GM23338 (cell line): ENCODE measurements at regions not wholly inside any gene's neighbourhood (a gene's known extent, or its start where the extent isn't known, plus 50 kb on each side); places are given as distances from the start of the nearest gene placed in this dataset.

Experiments
- ATAC-seq: fragments of 200-7000 bp; cut with Tn5 transposase; 3 replicates; pipeline ENCODE4 v1.9.1; 2020
- DNase-seq: peaks from one replicate; pipeline ENCODE4 v3.0.0-alpha.2; 2015; ENCODE audit warnings: low spot score
- H2AFZ ChIP-seq: fragments of 200-600 bp; sonication (generic); 2 replicates; pipeline ENCODE4 v1.8.0; 2016; ENCODE audit warnings: antibody characterized with exemption, mild to moderate bottlenecking, moderate library complexity
- H3F3A ChIP-seq: fragments of 200-600 bp; sonication (generic); replicated peaks from 2 replicates; pipeline ENCODE4 v1.8.0; 2017; ENCODE audit warnings: antibody characterized with exemption, mixed run types, low read depth
- H3K27ac ChIP-seq: fragments of 200-600 bp; sonication (generic); 2 replicates; pipeline ENCODE4 v1.6.1; 2016; ENCODE audit warnings: low read depth
- H3K27me3 ChIP-seq: fragments of 200-600 bp; sonication (generic); 2 replicates; pipeline ENCODE4 v1.8.0; 2016; ENCODE audit warnings: mild to moderate bottlenecking, mixed run types, moderate library complexity; ENCODE audit not compliant: insufficient read depth
- H3K36me3 ChIP-seq: fragments of 200-600 bp; sonication (generic); 2 replicates; pipeline ENCODE4 v1.8.0; 2016; ENCODE audit warnings: mild to moderate bottlenecking; ENCODE audit not compliant: insufficient read depth
- H3K4me1 ChIP-seq: fragments of 200-600 bp; sonication (generic); 2 replicates; pipeline ENCODE4 v1.8.0; 2016; ENCODE audit warnings: mild to moderate bottlenecking, moderate library complexity; ENCODE audit not compliant: insufficient read depth
- H3K4me2 ChIP-seq: fragments of 200-600 bp; sonication (generic); 2 replicates; pipeline ENCODE4 v1.7.1; 2017; ENCODE audit warnings: mixed run types
- H3K4me3 ChIP-seq: fragments of 200-600 bp; sonication (generic); 2 replicates; pipeline ENCODE4 v1.6.1; 2016; ENCODE audit warnings: mixed run types
- H3K79me2 ChIP-seq: fragments of 200-600 bp; sonication (generic); replicated peaks from 2 replicates; pipeline ENCODE4 v1.8.0; 2017; ENCODE audit warnings: mild to moderate bottlenecking; ENCODE audit not compliant: insufficient read depth
- H3K9me2 ChIP-seq: fragments of 200-600 bp; sonication (generic); 2 replicates; pipeline ENCODE4 v1.8.0; 2017; ENCODE audit not compliant: insufficient read depth
- H4K20me1 ChIP-seq: fragments of 200-600 bp; sonication (generic); replicated peaks from 2 replicates; pipeline ENCODE4 v1.8.0; 2017; ENCODE audit warnings: mild to moderate bottlenecking; ENCODE audit not compliant: insufficient read depth
- H3K27ac Mint-ChIP-seq: 2 replicates; pipeline ENCODE4 v1.8.0; 2020; ENCODE audit warnings: inconsistent platforms, mild to moderate bottlenecking, moderate library complexity, mixed read lengths
- H3K27me3 Mint-ChIP-seq: 3 replicates; pipeline ENCODE4 v1.8.0; 2022; ENCODE audit warnings: low read depth, mild to moderate bottlenecking, moderate library complexity, mixed read lengths, inconsistent platforms; ENCODE audit not compliant: insufficient read depth, poor library complexity
- H3K36me3 Mint-ChIP-seq: 3 replicates; pipeline ENCODE4 v1.8.0; 2021; ENCODE audit warnings: low read depth, mild to moderate bottlenecking, inconsistent platforms, moderate library complexity, mixed read lengths
- H3K4me1 Mint-ChIP-seq: 3 replicates; pipeline ENCODE4 v1.8.0; 2020; ENCODE audit warnings: mild to moderate bottlenecking, inconsistent platforms, mixed read lengths
- H3K4me3 Mint-ChIP-seq: 3 replicates; pipeline ENCODE4 v1.8.0; 2021; ENCODE audit warnings: moderate library complexity, mild to moderate bottlenecking, inconsistent platforms, mixed read lengths
- H3K9me3 Mint-ChIP-seq: 3 replicates; pipeline ENCODE4 v1.8.0; 2020; ENCODE audit warnings: moderate library complexity, mild to moderate bottlenecking, inconsistent platforms, mixed read lengths
- CREB1 ChIP-seq: fragments of 250-450 bp; sonication (Bioruptor Pico); IDR thresholded peaks from 2 replicates; pipeline ENCODE4 v1.5.0; 2020; ENCODE audit warnings: low read depth, mild to moderate bottlenecking, moderate library complexity
- CTCF ChIP-seq, 2 experiments: fragments of 200-600 bp in 1 of 2; sonication (generic) in 1 of 2; conservative IDR thresholded peaks; 2 replicates each; pipeline versions ENCODE4 v1.5.1 to v1.6.1; 2016 to 2017; ENCODE audit warnings: antibody characterized with exemption in 2 of 2, low read depth in 2 of 2, mild to moderate bottlenecking in 2 of 2, moderate library complexity in 1 of 2
- ETS1 ChIP-seq: IDR thresholded peaks from 2 replicates; pipeline ENCODE4 v1.6.1; 2016; ENCODE audit warnings: antibody characterized with exemption
- EZH2 ChIP-seq: fragments of 200-600 bp; sonication (generic); IDR thresholded peaks from one replicate; pipeline ENCODE4 v1.8.0; 2017; ENCODE audit warnings: antibody characterized with exemption, mild to moderate bottlenecking, low read depth; ENCODE audit not compliant: unreplicated experiment
- EZH2phosphoT487 ChIP-seq: fragments of 200-600 bp; sonication (generic); IDR thresholded peaks from one replicate; pipeline ENCODE4 v1.8.1; 2018; ENCODE audit warnings: antibody characterized with exemption; ENCODE audit not compliant: unreplicated experiment
- JUNB ChIP-seq: IDR thresholded peaks from one replicate; pipeline ENCODE4 v1.6.1; 2016; ENCODE audit warnings: antibody characterized with exemption; ENCODE audit not compliant: unreplicated experiment
- NANOG ChIP-seq: IDR thresholded peaks from 2 replicates; pipeline ENCODE4 v1.6.1; 2016; ENCODE audit warnings: antibody characterized with exemption, borderline replicate concordance
- POLR2AphosphoS5 ChIP-seq: IDR thresholded peaks from 2 replicates; pipeline ENCODE4 v1.6.1; 2016; ENCODE audit warnings: antibody characterized with exemption, low read depth
- REST ChIP-seq: IDR thresholded peaks from one replicate; pipeline ENCODE4 v1.6.1; 2018; ENCODE audit warnings: antibody characterized with exemption; ENCODE audit not compliant: unreplicated experiment
- STAT1 ChIP-seq: IDR thresholded peaks from one replicate; pipeline ENCODE4 v1.6.1; 2016; ENCODE audit warnings: antibody characterized with exemption; ENCODE audit not compliant: unreplicated experiment
- ZNF114 ChIP-seq: fragments of 250-450 bp; sonication (Bioruptor Pico); IDR thresholded peaks from 2 replicates; pipeline ENCODE4 v1.5.0; 2020; ENCODE audit warnings: mild to moderate bottlenecking, moderate library complexity
- ZNF331 ChIP-seq: fragments of 250-450 bp; sonication (Bioruptor Pico); IDR thresholded peaks from 2 replicates; pipeline ENCODE4 v1.5.0; 2020; ENCODE audit warnings: low read depth, mild to moderate bottlenecking, moderate library complexity
- ZNF462 ChIP-seq: fragments of 250-450 bp; sonication (Bioruptor Pico); IDR thresholded peaks from 2 replicates; pipeline ENCODE4 v1.5.0; 2020; ENCODE audit warnings: mild to moderate bottlenecking, moderate library complexity

GRCh38 chr11:16440136-16440535, 83.8 kb upstream of the SOX6 start:
- Histone ChIP-seq H3K79me2 (no peaks in the 10 kb centered on the region), H4K20me1 (no peaks in the 10 kb centered on the region), H3K4me2 (no peak overlapping the region), H3K4me3 (no peak overlapping the region), H3K4me1 (peaks cover 11% of the 10 kb centered on the region), H3F3A (no peaks in the 10 kb centered on the region), H3K27ac (no peak overlapping the region), H3K27me3 (no peaks in the 10 kb centered on the region), H2AFZ (no peak overlapping the region), H3K36me3 (no peaks in the 10 kb centered on the region), H3K9me2 (no peaks in the 10 kb centered on the region)
- DNase-seq (no peak), ATAC-seq (no peak)
- H3K36me3 Mint-ChIP-seq = no peaks in the 10 kb centered on the region
- H3K27me3 Mint-ChIP-seq = no peaks in the 10 kb centered on the region
- TF ChIP-seq ZNF462 (CRISPR knock-in tag) (no peak), EZH2phosphoT487 (no peak), EZH2 (no peak), CTCF (conservative IDR thresholded peaks at IDR 0.05; ENCODE audit: low read depth in 2 of 2) (no peak), ZNF114 (no peak), ZNF331 (CRISPR knock-in tag) (no peak), JUNB (no peak), STAT1 (no peak), NANOG (no peak), REST (no peak), ETS1 (no peak), CREB1 (CRISPR knock-in tag) (no peak), POLR2AphosphoS5 (no peak)
- H3K4me1 Mint-ChIP-seq = peaks cover 8% of the 10 kb centered on the region
- no peaks in the 10 kb centered on the region for H3K9me3 Mint-ChIP-seq
- no peak overlapping the region for H3K27ac Mint-ChIP-seq
- H3K4me3 Mint-ChIP-seq = no peak overlapping the region
